Fibroblast of peridontal ligament (primary cell): ENCODE measurements at regions not wholly inside any gene's neighbourhood (a gene's known extent, or its start where the extent isn't known, plus 50 kb on each side); places are given as distances from the start of the nearest gene placed in this dataset.

Experiments used
- DNase-seq: peaks from one replicate; pipeline ENCODE4 v3.0.0-alpha.2; 2010; ENCODE audit errors: extremely low read depth

- DNase-seq = no peak
These were observed 108.1 kb upstream of the IER5L start for GRCh38 chr9:129285979-129286772.

GRCh38 chr9:129285382-129285781, 107.3 kb upstream of the IER5L start:
- DNase-seq = no peak

GRCh38 chr9:129284607-129285291, 106.7 kb upstream of the IER5L start:
- no peak for DNase-seq

DNA sequence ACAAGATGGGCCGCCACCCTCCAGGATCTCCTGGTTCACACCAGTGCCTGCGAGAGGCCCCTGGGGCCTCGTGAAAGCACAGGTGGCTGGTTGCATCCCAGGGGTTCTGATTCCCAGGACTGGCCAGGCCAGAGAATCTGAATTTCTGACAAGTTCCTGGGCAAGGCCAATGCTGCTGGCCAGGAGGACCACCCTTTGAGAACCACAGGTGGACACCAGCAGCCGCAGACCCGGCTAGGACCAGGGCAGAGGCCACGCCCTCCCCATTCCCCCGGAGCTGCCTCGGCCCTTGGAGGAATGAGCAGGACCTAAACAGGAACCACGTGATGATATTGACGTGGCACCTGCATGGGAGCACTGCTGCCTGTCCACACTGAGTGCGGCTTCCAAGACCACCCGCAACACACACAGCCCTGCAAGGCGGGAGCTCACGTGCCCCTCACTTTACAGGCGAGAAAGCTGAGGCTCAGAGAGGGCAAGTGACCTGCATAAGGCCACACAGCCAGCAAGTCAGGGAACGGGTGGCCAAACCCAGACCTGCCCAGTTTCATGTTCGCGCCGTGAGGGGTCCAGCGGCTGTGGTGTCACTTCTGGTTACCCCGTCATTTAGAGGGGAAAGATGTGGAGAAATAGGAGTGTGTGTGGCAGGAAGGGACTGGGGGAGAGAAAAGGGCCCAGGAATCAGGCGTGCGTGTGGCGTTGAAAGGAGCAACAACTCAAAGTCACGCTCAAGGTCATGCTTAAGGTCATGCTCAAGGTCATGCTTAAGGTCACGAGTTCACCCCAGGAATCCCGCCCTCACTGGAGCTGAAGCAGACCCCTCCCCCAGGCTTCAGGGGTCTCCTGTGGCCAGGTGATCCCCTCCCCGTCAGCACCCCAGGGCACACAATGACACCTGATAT, 105.9 kb upstream of the IER5L start:
- no peak for DNase-seq

DNA sequence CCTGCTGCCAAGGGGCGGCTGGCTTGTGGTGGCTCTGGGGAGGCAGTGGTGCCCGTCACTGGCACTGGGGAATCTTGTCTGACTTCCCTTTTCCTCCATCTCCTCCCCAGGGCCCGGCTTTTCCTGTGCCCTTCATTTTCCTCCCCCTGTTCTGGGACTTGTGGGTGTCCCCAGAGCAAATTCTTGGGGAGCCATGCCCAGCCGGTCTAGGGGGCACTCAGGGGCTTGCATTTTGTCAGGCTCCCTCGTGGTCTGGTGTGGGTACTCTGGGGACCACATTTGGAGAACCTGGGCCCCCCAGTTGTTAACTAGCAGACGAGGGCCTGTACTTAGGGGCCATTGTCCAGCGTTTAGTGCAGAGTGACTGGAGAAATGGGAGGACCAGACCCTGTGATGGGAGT, 105.2 kb upstream of the IER5L start:
- DNase-seq = no peak

DNA sequence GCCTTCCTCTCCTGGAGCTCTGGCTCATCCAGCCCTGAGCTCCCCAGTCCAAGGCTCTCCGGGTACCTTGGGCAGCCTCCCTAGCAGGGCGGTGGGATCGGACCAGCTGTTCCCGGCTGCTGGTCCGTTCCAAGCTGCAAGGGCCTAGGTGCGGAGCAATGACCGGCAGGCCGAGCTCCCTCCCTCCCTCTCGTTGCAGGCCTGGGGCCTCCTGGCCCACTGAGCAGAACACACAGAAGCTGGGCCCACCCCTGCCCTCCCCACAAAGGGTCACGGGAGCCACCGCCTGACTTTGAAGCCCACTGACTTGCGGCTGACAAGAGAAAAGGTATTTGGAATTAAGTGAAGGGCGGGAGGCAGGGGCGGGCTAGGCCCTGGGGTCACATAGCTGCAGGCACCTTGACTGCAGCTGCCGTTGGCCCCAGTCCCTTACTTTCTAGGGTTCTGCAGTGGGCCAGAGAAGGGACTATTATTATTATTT, 104.7 kb upstream of the IER5L start:
- DNase-seq = no peak

DNA sequence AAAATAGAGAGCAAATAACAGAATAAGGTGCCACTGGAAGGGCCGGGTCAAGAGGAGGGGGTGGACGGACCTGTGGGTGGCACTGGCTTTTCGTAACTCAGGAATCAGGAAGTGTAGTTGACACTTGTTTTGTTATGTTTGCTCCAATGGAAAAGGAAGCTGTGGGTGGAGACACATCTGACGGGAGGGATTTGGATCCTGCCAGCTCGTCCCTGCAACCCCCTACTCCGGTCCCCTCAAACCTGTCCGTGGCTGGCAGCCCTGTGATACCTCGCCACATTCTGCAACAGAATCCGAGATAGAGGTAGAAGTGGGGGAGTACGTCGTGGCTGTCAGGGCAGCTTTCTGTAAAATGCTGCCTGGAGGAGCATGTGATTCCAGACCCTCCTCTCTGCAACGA, 104.2 kb upstream of the IER5L start:
- no peak for DNase-seq

DNA sequence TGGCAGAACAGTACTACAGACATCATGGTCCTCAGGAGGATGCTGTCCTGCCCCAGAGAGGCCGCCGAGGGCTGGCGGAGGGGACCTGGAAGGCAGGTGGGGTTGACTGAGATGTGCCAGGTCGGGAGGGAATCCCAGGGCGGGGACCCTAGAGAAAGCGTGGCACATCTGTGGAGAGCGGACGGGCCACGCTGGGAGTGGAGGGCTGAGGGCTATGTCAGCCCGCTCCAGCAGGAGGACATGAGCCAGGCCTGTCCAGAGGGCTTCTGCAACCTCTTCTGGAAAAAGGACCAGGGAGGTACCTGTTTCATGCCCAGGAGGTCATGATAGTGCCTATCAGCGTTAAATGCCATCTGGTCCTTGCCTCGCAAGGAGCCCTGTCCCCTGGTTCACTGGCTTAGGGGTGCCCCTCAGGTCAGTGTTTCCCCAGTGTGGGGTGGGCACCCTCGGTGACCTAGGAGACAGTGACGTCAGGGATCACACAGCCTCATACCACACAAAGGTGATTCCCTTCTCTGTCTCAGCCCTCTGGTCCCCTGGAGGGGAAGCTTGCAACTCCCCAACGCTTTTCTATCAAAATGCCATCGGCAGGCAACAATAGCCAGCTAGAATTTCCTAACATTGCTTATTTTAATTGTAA, 103.6 kb upstream of the IER5L start:
- no peak for DNase-seq

DNA sequence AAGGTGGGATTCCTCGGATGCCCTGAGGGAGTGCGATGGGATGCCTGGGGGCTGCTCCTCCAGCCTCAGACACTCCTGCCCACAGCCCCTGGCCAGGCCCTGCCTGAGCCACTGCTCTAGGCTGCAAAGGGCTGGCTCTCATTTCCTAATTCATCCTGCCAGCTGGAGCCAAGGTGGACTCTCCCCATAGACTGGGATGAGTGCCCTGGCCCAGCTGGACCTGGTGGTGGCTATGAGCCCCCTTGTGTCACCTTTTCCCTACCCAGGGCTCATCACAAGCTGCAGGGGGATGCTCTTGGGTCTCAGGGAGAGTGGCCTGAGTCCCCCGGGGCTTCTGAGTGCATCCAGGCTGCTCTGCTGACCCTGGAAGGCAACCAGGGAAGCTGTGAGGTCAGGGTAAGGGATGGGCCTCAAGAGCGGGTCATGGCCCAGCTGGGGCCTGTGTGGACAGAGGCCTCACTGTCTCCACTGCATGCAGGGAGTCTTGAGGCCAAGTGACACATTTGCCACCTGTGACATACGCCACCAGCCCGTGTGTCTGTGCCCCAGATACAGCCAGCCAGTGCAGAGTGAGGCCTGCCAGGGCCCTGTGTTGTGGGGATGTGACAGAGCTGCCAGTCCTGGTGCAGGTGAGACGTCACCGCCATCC, 102.7 kb upstream of the IER5L start:
- DNase-seq = no peak

DNA sequence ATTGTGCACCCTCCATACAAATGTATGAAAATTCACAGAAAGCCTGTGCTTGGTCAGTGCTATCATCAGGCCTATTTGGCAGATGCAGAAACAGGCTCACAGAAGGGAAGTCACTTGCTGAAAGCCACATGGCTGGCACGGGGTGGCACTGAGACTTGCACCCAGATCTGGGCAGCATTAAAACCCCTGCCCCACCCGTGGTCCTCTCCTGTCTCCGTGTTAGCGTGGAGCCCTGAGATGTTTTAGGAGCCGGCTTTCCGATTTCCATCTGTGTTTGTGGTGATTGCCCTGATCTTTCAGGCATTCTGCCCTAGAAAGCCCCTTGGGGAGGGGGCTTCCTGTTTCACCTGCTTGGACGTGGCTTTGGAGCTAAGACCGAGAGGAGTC, 102.2 kb upstream of the IER5L start:
- no peak for DNase-seq

DNA sequence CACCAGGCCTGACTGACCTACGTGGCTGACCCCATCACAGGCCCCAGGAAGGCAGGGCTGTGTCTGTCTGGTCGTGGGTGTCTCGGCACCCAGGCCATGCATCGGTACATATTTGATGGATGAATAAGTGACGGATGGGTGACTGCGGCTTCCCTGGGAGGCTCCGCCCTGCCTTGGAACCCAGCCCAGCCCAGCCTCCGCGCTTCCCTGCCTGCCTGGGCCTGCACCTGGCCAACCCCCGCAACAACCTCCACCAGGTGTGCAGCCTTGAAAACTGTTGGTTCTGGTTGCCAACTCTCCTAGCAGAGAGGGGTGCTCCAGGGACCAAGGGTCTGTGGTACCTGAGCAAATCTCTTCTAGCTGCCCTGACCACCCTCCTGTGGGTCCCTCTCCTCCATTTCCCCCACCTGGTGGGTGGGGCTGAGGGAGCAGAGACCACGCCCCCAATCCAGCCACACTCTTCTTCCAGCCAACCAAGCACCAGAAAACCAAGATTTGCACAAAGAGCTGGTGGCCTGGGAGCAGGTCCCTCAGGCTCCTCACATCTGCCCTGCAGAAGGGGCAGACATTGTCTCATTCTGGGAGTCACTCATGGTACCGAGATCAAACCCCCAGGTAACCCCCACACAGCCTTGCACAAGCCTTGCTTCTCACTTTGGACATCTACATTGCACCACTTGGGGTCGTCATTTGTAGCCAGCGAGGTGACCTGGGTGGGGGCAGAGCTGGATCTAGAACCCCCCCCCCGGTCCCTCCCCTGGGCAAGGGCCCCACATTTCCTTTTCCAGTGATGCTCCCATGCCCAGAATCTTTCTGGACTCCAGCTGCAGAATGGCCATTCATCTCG, 100.6 kb upstream of the IER5L start:
- DNase-seq = no peak

DNA sequence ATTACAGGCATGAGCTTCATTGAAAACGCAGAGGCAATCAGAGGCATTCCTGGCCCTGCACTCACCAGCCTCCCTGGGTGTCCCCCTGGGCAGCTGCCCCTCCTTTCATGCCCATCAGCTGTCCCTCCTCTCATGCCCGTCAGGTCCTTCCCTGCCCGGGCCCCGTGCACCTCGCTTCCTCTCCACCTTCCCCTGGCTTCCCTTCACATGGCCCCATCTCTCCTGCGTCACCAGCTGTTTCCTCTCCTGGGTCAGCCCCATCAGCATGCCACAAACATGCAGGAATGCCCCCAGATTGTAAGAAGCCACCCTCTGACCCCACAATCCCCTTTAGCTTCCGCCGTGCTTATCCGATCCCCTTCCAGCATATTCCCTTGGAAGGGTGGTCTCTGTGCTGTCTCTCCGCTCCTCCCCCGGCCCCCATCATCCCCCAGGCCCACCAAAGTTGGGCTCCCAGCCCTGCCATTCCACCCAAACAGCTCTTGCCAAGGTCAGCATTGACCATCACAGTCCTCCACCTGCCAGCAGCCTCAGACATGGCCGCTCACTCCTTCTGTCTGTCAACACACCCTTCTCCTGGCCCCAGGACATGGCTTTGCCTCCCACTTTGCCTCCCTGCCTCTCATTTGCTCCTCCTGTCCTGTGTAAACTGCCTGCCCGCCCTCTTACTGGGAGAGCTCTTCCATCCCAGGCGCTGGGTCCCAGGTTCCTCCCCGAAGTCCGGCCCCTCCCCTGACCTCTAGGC, 98.6 kb upstream of the IER5L start:
- no peak for DNase-seq

GRCh38 chr9:129275626-129276247, 97.7 kb upstream of the IER5L start:
- DNase-seq = no peak

DNA sequence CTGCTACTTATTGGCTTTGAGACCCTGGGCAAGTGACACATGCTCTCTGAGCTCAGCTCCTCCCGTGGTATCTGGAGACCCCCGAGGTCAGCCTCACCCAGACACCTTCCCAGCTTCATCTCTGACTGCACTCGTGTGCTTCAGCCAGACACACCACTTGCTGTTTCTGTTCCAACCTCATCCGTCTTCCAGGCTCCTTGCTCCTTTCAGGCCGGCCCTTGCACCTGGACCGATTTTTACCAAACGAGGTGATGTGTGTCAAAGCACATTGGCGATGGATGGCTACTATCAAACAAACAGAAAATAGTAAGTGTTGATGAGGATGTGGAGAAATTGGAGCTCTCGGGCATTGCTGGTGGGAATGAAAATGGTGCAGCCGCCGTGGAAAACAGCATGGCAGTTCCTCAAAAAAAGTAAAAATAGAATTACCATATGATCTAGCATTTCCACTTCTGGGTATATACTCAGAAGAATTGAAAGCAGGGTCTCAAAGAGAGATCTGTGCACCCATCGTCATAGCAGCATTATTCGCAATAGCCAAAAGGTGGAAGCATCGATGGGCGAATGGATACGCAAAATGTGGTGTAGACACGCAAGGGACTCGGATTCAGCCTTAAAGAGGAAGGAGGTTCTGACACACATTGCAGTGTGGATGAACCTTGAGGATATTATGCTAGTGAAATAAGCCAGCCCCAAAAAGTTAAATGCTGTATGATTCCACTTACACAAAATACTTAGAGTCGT, 96.1 kb upstream of the IER5L start:
- no peak for DNase-seq

- DNase-seq = no peak
These were observed 95.3 kb upstream of the IER5L start for GRCh38 chr9:129273136-129273895.

DNA sequence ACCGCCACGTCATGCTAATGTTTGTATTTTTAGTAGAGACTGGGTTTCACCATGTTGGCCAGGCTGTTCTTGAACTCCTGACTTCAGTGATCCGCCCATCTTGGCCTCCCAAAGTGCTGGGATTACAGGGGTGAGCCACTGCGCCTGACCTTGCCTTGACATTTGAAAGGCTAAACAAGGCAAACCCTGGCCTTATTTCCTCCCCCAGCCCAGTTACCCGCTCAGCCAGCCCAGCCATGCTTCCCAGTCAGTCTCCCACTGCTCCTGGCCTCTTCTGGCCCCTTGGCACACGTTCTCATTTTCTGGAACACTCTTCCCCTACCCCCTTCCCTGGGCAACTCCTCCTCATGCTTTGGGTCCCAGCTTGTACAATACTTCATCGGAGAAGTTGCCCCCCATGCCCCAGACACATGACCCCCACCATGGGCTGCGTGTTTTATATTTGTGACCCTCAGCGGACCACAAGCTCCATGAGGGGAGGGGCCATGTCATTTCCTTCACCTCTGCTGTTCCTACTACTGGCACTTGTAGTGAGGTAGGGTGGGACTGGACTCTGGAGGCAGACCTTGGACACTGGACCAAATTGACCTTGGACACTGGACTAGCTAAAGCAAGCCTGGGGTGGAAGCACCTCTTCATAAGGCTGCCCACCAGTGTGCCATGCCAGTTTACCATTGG, 94.4 kb upstream of the IER5L start:
- peak; percentile 15 for DNase-seq

DNA sequence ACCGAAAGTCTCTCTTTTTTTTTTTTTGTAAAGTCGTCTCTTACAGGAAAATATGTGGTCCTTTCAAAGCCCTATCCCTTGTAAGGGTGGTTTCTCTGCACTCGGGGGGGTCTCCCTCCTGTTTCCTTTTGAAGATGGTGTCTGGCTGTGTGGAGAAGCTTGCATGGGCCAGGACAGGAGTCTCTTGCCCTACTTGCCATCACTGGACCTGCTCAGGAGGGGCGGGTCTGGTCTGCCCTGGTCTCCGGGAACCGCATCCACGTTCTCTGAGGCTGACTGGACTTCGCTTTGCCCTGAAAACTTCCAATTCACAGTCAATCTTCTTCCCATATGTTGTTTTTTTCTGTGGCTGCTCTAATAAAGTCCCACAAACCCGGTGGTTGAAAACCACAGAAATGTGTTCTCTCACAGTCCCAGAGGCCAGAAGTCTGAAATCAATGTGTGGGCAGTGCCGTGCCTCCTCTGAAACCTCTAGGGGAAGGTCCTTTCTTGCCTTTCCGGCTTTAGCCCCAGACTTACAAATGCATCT, 92.9 kb upstream of the IER5L start:
- DNase-seq = peak; percentile 94
